IMR-90 (cell line): ENCODE measurements at regions not wholly inside any gene's neighbourhood (a gene's known extent, or its start where the extent isn't known, plus 50 kb on each side); places are given as distances from the start of the nearest gene placed in this dataset.

ENCODE experiments used
- ATAC-seq: fragments of 200-7000 bp; cut with Tn5 transposase; 2 replicates; pipeline ENCODE4 v1.9.1; 2020; ENCODE audit warnings: low read depth, mild to moderate bottlenecking, moderate library complexity
- BruUV-seq: library from RNA; stranded (reverse); fragments of 400-500 nt; replicated peaks from 2 replicates; lab custom pipeline; 2021; lab: Mats Ljungman, UMichigan
- CTCF ChIA-PET: fragments of 300-600 bp; formaldehyde crosslinking; extraction: SDS; loops from one replicate; lab custom pipeline; 2021; ENCODE audit warnings: antibody characterized with exemption; lab: Yijun Ruan, JAX
- POLR2A ChIA-PET: fragments of 300-600 bp; sonication (Branson Sonifier 250); formaldehyde crosslinking; loops from one replicate; lab custom pipeline; 2022; ENCODE audit warnings: antibody characterized with exemption; ENCODE audit not compliant: unreplicated experiment; lab: Charles Lee
- DNase-seq: peaks from one replicate; pipeline ENCODE4 v3.0.0; 2013
- H2AFZ ChIP-seq: replicated peaks from 2 replicates; pipeline ENCODE3; 2013; ENCODE audit warnings: low read length, mild to moderate bottlenecking; ENCODE audit not compliant: poor library complexity
- H2AK5ac ChIP-seq: 2 replicates; pipeline ENCODE4 v1.6.1; 2013; ENCODE audit warnings: low read depth, low read length, inconsistent platforms
- H2AK9ac ChIP-seq: replicated peaks from 2 replicates; pipeline ENCODE3; 2013; ENCODE audit warnings: mild to moderate bottlenecking, low read depth, low read length, moderate library complexity; ENCODE audit not compliant: poor library complexity
- H2BK120ac ChIP-seq: 2 replicates; pipeline ENCODE4 v1.6.1; 2013; ENCODE audit warnings: low read depth, low read length, inconsistent platforms
- H2BK15ac ChIP-seq: 3 replicates; pipeline ENCODE4 v1.6.1; 2013; ENCODE audit warnings: low read depth, low read length, inconsistent platforms
- H2BK20ac ChIP-seq: 2 replicates; pipeline ENCODE4 v1.6.1; 2013; ENCODE audit warnings: low read depth, mild to moderate bottlenecking, inconsistent platforms, low read length, moderate library complexity
- H2BK5ac ChIP-seq: 2 replicates; pipeline ENCODE4 v1.6.1; 2013; ENCODE audit warnings: mild to moderate bottlenecking, low read depth, low read length, inconsistent platforms; ENCODE audit not compliant: poor library complexity, severe bottlenecking
- H3K14ac ChIP-seq: replicated peaks from 2 replicates; pipeline ENCODE4 v1.6.1; 2013; ENCODE audit warnings: low read depth, low read length, inconsistent platforms
- H3K18ac ChIP-seq: 2 replicates; pipeline ENCODE4 v1.6.1; 2013; ENCODE audit warnings: low read depth, low read length, control low read depth
- H3K23ac ChIP-seq: 2 replicates; pipeline ENCODE4 v1.6.1; 2013; ENCODE audit warnings: low read depth, low read length, inconsistent platforms
- H3K27ac ChIP-seq: 2 replicates; pipeline ENCODE4 v1.5.1; 2013; ENCODE audit warnings: mild to moderate bottlenecking, control low read depth, low read length; ENCODE audit not compliant: insufficient read depth
- H3K27me3 ChIP-seq: 2 replicates; pipeline ENCODE4 v1.6.1; 2013; ENCODE audit warnings: low read length; ENCODE audit not compliant: control insufficient read depth, insufficient read depth
- H3K36me3 ChIP-seq: 2 replicates; pipeline ENCODE4 v1.6.1; 2013; ENCODE audit warnings: low read length, mixed read lengths; ENCODE audit not compliant: control insufficient read depth, insufficient read depth
- H3K4ac ChIP-seq: 2 replicates; pipeline ENCODE4 v1.6.1; 2013; ENCODE audit warnings: low read depth, low read length, inconsistent platforms
- H3K4me1 ChIP-seq: 2 replicates; pipeline ENCODE4 v1.6.1; 2013; ENCODE audit warnings: low read length, mixed read lengths; ENCODE audit not compliant: control insufficient read depth, insufficient read depth
- H3K4me2 ChIP-seq: 2 replicates; pipeline ENCODE4 v1.6.1; 2013; ENCODE audit warnings: low read depth, mild to moderate bottlenecking, control low read depth, low read length, moderate library complexity
- H3K4me3 ChIP-seq: 2 replicates; pipeline ENCODE4 v1.5.1; 2013; ENCODE audit warnings: low read depth, mild to moderate bottlenecking, control low read depth, low read length, moderate library complexity; ENCODE audit not compliant: insufficient read depth
- H3K56ac ChIP-seq: 2 replicates; pipeline ENCODE4 v1.6.1; 2013; ENCODE audit warnings: low read length, inconsistent platforms; ENCODE audit not compliant: insufficient read depth; ENCODE audit errors: extremely low read depth
- H3K79me1 ChIP-seq, 2 experiments: 2 replicates each; pipeline ENCODE4 v1.6.1; 2013; ENCODE audit warnings: low read length in 2 of 2, inconsistent platforms in 1 of 2, low read depth in 1 of 2
- H3K9ac ChIP-seq: 2 replicates; pipeline ENCODE4 v1.6.1; 2013; ENCODE audit warnings: low read depth, low read length, control low read depth
- H3K9me1 ChIP-seq: 2 replicates; pipeline ENCODE4 v1.6.1; 2013; ENCODE audit warnings: low read length, inconsistent platforms; ENCODE audit not compliant: insufficient read depth
- H3K9me3 ChIP-seq: 2 replicates; pipeline ENCODE4 v1.6.1; 2013; ENCODE audit warnings: low read length; ENCODE audit not compliant: control insufficient read depth, insufficient read depth
- H4K20me1 ChIP-seq: 2 replicates; pipeline ENCODE4 v1.6.1; 2013; ENCODE audit warnings: low read length, inconsistent platforms; ENCODE audit not compliant: insufficient read depth
- H4K5ac ChIP-seq: 2 replicates; pipeline ENCODE4 v1.6.1; 2013; ENCODE audit warnings: mild to moderate bottlenecking, low read depth, low read length, control low read depth
- H4K8ac ChIP-seq, 2 experiments: 2 replicates each; pipeline ENCODE4 v1.6.1; 2013; ENCODE audit warnings: low read depth in 2 of 2, low read length in 2 of 2, control low read depth in 1 of 2, inconsistent platforms in 1 of 2
- H4K91ac ChIP-seq: 2 replicates; pipeline ENCODE4 v1.6.1; 2013; ENCODE audit warnings: low read depth, low read length, inconsistent platforms; ENCODE audit not compliant: insufficient read depth
- CEBPB ChIP-seq: IDR thresholded peaks from 2 replicates; pipeline ENCODE4 v1.6.1; 2012; ENCODE audit warnings: low read depth, low read length, improper control_type of control experiment
- CHD1 ChIP-seq: IDR thresholded peaks from 2 replicates; pipeline ENCODE4 v1.6.1; 2012; ENCODE audit warnings: low read depth, low read length, improper control_type of control experiment
- ELK1 ChIP-seq: fragments of 150-350 bp; IDR thresholded peaks from 2 replicates; pipeline ENCODE4 v1.6.1; 2016; ENCODE audit warnings: low read depth, mild to moderate bottlenecking, low read length, moderate library complexity, borderline replicate concordance
- FOS ChIP-seq: fragments of 150-350 bp; IDR thresholded peaks from 2 replicates; pipeline ENCODE4 v1.6.1; 2016; ENCODE audit warnings: low read depth, low read length
- MAFK ChIP-seq: IDR thresholded peaks from 2 replicates; pipeline ENCODE4 v1.6.1; 2012; ENCODE audit warnings: low read depth, low read length, improper control_type of control experiment
- MAZ ChIP-seq: IDR thresholded peaks from 2 replicates; pipeline ENCODE4 v1.6.1; 2012; ENCODE audit warnings: low read depth, mild to moderate bottlenecking, low read length, improper control_type of control experiment, moderate library complexity, borderline replicate concordance
- MXI1 ChIP-seq: IDR thresholded peaks from 2 replicates; pipeline ENCODE4 v1.6.1; 2012; ENCODE audit warnings: low read depth, mild to moderate bottlenecking, low read length, moderate library complexity, borderline replicate concordance
- NFE2L2 ChIP-seq: fragments of 150-350 bp; IDR thresholded peaks from 2 replicates; pipeline ENCODE4 v1.6.1; 2016; ENCODE audit warnings: low read depth, mild to moderate bottlenecking, low read length
- POLR2A ChIP-seq: IDR thresholded peaks from 2 replicates; pipeline ENCODE4 v1.6.1; 2012; ENCODE audit warnings: mild to moderate bottlenecking, low read depth, low read length
- RFX5 ChIP-seq: IDR thresholded peaks from 2 replicates; pipeline ENCODE4 v1.8.0; 2012; ENCODE audit warnings: low read depth, mild to moderate bottlenecking, low read length, moderate library complexity
- SMC3 ChIP-seq: fragments of 150-350 bp; IDR thresholded peaks from 2 replicates; pipeline ENCODE4 v1.6.1; 2016; ENCODE audit warnings: low read depth, mild to moderate bottlenecking, antibody characterized with exemption, low read length, moderate library complexity
- WGBS, 2 experiments: methylation state at CpG; one replicate each; pipeline versions ENCODE4 v1.1.5 to v1.1.7; 2013; ENCODE audit warnings: missing lambda C conversion rate in 2 of 2; ENCODE audit not compliant: insufficient read length in 1 of 2; ENCODE audit errors: extremely low coverage in 2 of 2; 5-methylcytosine and 5-hydroxymethylcytosine counted together
- dilution Hi-C: fragments of 300-500 bp; cut with HindIII; formaldehyde crosslinking; loops from one replicate; pipeline ENCODE4 v1.14.3; 2018; ENCODE audit warnings: low sequenced_read_pairs; ENCODE audit not compliant: unreplicated experiment
- in situ Hi-C: fragments of 300-500 bp; cut with MboI; formaldehyde crosslinking; loops from 3 replicates; pipeline ENCODE4 v1.14.3; 2019; ENCODE audit warnings: low sequenced_read_pairs, inconsistent platforms, mixed read lengths
- intact Hi-C: fragments of 100-400 bp; cut with micrococcal nuclease; formaldehyde crosslinking; loops from 2 replicates; pipeline ENCODE4 v1.10.0; 2022
- TF ChIP-seq, protein P1 (sequence below): conservative IDR thresholded peaks from 2 replicates; pipeline ENCODE4 v1.5.1; 2012; ENCODE audit warnings: mild to moderate bottlenecking, low read depth, low read length, improper control_type of control experiment
- TF ChIP-seq, protein P2 (sequence below): fragments of 150-350 bp; IDR thresholded peaks from 2 replicates; pipeline ENCODE4 v1.6.1; 2017; ENCODE audit warnings: mild to moderate bottlenecking, antibody characterized with exemption, low read length, low read depth

DNA sequence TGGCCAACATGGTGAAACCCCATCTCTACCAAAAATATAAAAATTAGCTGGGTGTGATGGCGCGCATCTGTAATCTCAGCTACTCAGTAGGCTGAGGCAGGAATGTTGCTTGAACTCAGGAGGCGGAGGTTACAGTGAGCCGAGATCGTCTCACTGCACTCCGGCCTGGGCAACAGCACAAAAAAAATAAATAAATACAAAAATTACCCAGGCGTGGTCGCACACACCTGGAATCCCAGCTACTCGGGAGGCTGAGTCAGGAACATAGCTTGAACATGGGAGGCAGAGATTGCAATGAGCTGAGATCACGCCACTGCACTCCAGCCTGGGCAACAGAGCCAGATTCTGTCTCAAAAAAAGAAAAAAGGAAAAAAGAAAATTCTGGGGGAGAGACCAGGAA, 80.1 kb downstream of the PHETA1 start:
- in situ Hi-C loops (no loop called here), dilution Hi-C loops (no loop called here), intact Hi-C loops (no loop called here)
- H4K91ac ChIP-seq = no peak overlapping the region
- DNase-seq (no peak), ATAC-seq (no peak)
- H3K4me3 ChIP-seq = no peak overlapping the region
- H2AK5ac ChIP-seq = no peak overlapping the region
- H2BK20ac ChIP-seq = no peak overlapping the region
- H4K5ac ChIP-seq = no peak overlapping the region
- no peak overlapping the region for H3K9ac ChIP-seq
- H2BK120ac ChIP-seq = no peak overlapping the region
- no peaks in the 10 kb centered on the region for H3K4me1 ChIP-seq
- H3K27ac ChIP-seq = no peak overlapping the region
- no peaks in the 10 kb centered on the region for H3K9me1 ChIP-seq
- no peak overlapping the region for H3K4me2 ChIP-seq
- no peaks in the 10 kb centered on the region for H4K20me1 ChIP-seq
- CTCF ChIA-PET = no interaction called here
- no peaks in the 10 kb centered on the region for H3K9me3 ChIP-seq
- no peak overlapping the region for H2BK5ac ChIP-seq
- WGBS, 2 experiments = no CpG with 5 or more reads among the region's 10 CpGs
- no peak overlapping the region for H4K8ac ChIP-seq
- H3K36me3 ChIP-seq = no peaks in the 10 kb centered on the region
- H3K79me1 ChIP-seq = no peaks in the 10 kb centered on the region
- TF ChIP-seq MAFK (no peak), MAZ (no peak), CHD1 (no peak), SMC3 (no peak), FOS (no peak), CEBPB (no peak), MXI1 (no peak), ELK1 (no peak), POLR2A (no peak), NFE2L2 (no peak), RFX5 (no peak)
- TF ChIP-seq, protein P1, sequence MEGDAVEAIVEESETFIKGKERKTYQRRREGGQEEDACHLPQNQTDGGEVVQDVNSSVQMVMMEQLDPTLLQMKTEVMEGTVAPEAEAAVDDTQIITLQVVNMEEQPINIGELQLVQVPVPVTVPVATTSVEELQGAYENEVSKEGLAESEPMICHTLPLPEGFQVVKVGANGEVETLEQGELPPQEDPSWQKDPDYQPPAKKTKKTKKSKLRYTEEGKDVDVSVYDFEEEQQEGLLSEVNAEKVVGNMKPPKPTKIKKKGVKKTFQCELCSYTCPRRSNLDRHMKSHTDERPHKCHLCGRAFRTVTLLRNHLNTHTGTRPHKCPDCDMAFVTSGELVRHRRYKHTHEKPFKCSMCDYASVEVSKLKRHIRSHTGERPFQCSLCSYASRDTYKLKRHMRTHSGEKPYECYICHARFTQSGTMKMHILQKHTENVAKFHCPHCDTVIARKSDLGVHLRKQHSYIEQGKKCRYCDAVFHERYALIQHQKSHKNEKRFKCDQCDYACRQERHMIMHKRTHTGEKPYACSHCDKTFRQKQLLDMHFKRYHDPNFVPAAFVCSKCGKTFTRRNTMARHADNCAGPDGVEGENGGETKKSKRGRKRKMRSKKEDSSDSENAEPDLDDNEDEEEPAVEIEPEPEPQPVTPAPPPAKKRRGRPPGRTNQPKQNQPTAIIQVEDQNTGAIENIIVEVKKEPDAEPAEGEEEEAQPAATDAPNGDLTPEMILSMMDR = no peak
- TF ChIP-seq, protein P2, sequence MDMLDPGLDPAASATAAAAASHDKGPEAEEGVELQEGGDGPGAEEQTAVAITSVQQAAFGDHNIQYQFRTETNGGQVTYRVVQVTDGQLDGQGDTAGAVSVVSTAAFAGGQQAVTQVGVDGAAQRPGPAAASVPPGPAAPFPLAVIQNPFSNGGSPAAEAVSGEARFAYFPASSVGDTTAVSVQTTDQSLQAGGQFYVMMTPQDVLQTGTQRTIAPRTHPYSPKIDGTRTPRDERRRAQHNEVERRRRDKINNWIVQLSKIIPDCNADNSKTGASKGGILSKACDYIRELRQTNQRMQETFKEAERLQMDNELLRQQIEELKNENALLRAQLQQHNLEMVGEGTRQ = no peak
- H3K27me3 ChIP-seq = peaks cover 6% of the 10 kb centered on the region; the same call in 1 of the 2 replicates
- no peak overlapping the region for H2AK9ac ChIP-seq
- no peak overlapping the region for H3K23ac ChIP-seq
- BruUV-seq = no TSS peak
- no peak overlapping the region for H2AFZ ChIP-seq
- H2BK15ac ChIP-seq = no peak overlapping the region
- POLR2A ChIA-PET = no interaction called here
- H3K18ac ChIP-seq = no peak overlapping the region
- H3K4ac ChIP-seq = no peak overlapping the region
- no peak overlapping the region for H3K14ac ChIP-seq
- H3K56ac ChIP-seq = no peak overlapping the region
